ENCODE measurements at regions not wholly inside any gene's neighbourhood (a gene's known extent, or its start where the extent isn't known, plus 50 kb on each side); places are given as distances from the start of the nearest gene placed in this dataset.

DNA sequence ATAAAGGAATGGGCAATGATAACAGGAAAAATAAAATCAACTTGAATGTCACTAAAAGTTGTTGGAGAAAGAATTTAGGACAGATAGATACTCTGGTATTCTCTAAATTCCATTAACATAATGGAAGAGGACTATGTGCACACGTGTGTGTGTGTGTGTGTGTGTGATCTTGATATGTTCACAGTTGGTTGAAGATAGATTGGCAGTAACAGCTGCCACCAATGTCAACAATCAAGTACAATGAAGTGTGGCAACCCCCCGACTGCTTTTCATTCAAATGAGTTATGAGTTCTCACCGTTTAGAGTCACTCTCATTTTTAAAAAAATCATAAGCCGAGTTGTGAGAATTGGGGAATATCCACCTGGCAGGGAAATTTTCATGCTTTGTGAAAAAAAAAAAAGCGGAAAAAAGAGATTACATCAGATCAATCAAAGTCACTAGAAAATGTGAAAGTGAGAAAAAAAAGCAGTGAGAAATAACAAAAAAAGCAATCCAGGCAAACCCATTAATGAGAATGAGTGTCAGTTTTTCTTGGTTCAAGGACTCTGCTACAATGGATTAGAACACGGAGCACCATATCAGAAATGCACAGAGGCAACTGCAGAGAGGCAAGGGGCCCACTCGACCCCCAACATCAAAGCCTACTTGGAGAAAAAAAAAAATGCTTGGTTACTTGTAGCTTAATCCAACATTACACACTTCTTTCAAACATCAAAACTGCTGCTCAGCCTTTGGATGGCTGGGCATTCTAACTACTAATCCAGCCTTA is 414.9 kb upstream of the PITX2 start:
- Histone ChIP-seq H3K27me3 (no peaks in the 10 kb centered on the region), H3K4me1 (no peaks in the 10 kb centered on the region), H3K36me3 (no peaks in the 10 kb centered on the region), H3K27ac (no peak overlapping the region), H3K4me3 (no peak overlapping the region), H3K9me3 (no peaks in the 10 kb centered on the region)
- TF ChIP-seq, protein P1, sequence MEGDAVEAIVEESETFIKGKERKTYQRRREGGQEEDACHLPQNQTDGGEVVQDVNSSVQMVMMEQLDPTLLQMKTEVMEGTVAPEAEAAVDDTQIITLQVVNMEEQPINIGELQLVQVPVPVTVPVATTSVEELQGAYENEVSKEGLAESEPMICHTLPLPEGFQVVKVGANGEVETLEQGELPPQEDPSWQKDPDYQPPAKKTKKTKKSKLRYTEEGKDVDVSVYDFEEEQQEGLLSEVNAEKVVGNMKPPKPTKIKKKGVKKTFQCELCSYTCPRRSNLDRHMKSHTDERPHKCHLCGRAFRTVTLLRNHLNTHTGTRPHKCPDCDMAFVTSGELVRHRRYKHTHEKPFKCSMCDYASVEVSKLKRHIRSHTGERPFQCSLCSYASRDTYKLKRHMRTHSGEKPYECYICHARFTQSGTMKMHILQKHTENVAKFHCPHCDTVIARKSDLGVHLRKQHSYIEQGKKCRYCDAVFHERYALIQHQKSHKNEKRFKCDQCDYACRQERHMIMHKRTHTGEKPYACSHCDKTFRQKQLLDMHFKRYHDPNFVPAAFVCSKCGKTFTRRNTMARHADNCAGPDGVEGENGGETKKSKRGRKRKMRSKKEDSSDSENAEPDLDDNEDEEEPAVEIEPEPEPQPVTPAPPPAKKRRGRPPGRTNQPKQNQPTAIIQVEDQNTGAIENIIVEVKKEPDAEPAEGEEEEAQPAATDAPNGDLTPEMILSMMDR (IDR thresholded peaks at IDR 0.05), result no peak
- no peak for DNase-seq (ENCODE audit: low spot score in 2 of 2)
- intact Hi-C loops (cut with DNase I), result no loop called here

DNA sequence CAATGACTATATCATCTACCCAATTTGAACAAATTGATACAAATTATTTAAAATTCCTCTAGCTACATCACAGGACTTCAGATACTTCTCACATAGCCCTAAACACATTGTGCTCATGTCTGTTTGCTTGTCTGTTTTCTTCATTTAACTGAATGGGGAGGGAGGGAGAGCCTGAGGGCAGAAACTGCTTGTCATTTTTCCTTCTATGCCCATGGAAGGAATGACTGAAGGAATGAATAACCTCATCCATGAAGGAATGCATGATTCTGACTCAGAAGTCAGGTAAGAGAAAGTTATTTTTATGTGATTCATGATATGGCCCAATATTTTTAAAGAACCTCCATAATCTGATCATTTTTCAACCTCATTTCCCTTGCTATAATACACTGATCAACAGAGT is 418.0 kb upstream of the PITX2 start:
- TF ChIP-seq, protein P1 (IDR thresholded peaks at IDR 0.05), result no peak
- Histone ChIP-seq H3K27ac (no peak overlapping the region), H3K27me3 (no peaks in the 10 kb centered on the region), H3K4me1 (no peaks in the 10 kb centered on the region), H3K9me3 (no peaks in the 10 kb centered on the region), H3K36me3 (no peaks in the 10 kb centered on the region), H3K4me3 (no peak overlapping the region)
- DNase-seq (ENCODE audit: low spot score in 2 of 2), result no peak
- intact Hi-C loops (cut with DNase I), result no loop called here

DNA sequence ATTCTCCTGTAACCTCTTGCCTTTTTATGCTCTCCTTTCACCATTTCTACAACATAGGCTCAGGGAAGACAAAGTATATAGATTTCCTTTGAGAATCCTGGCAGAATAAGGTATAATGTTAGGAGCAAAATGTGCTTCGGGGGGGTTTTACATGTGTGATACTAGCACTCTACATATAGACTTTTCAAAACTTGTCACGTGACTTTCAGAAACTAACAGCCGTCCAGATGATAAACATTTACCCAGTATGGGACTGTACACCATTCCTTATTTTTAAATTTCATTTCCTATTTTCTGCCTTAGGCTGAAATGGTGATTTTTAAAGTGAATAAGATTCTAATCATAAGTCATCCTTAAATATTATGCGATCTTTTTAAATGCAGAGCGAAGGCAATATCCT is 420.4 kb upstream of the PITX2 start:
- H3K36me3 ChIP-seq, result no peaks in the 10 kb centered on the region
- H3K4me3 ChIP-seq, result no peak overlapping the region
- TF ChIP-seq, protein P1 (IDR thresholded peaks at IDR 0.05), result no peak
- DNase-seq (ENCODE audit: low spot score in 2 of 2), result no peak
- intact Hi-C loops (cut with DNase I), result no loop called here
- H3K27me3 ChIP-seq, result no peaks in the 10 kb centered on the region
- H3K27ac ChIP-seq, result no peak overlapping the region
- no peaks in the 10 kb centered on the region for H3K4me1 ChIP-seq
- no peaks in the 10 kb centered on the region for H3K9me3 ChIP-seq

DNA sequence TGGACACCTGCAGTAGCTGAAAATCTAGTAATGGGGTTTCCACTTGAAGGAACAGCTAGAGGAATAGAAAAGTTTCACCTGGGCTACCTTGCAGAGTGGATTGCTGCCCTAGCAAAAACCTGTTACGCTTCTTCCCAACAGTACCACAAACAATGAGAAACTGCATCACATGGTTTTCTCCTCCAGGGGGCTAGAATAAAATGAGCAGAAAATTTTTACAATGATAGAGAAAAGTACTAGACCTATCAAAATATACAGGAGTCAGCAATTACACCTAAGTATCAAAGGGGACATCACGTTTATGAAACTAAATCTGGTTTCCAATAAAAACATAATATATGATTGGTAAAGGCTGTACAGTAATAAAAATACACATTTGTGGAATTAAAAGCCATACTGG is 423.1 kb upstream of the PITX2 start:
- Histone ChIP-seq H3K4me1 (no peaks in the 10 kb centered on the region), H3K36me3 (no peaks in the 10 kb centered on the region), H3K27me3 (no peaks in the 10 kb centered on the region), H3K27ac (no peak overlapping the region), H3K4me3 (no peak overlapping the region), H3K9me3 (no peaks in the 10 kb centered on the region)
- DNase-seq (ENCODE audit: low spot score in 2 of 2), result no peak
- TF ChIP-seq, protein P1 (IDR thresholded peaks at IDR 0.05), result no peak
- intact Hi-C loops (cut with DNase I), result no loop called here

DNA sequence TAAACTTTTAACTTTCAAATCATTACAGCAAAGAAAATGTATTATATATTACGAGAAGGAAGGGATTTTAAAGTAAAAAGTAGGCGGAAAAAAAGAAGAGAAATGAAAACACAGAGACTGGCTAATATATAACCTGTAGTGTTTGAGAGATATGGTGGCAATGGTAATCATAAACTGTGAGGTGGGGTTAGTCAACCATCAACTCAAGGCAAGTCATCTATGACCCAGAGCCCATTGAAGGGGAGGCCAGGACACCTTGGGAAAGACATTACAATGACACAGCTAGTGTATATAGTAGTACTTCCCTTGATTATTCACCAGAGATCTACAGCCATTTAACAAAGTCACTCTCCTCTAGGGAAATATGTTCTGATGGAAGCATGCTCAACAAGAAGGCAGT is 423.9 kb upstream of the PITX2 start:
- intact Hi-C loops (cut with DNase I), result no loop called here
- Histone ChIP-seq H3K4me1 (no peaks in the 10 kb centered on the region), H3K36me3 (no peaks in the 10 kb centered on the region), H3K9me3 (no peaks in the 10 kb centered on the region), H3K27me3 (no peaks in the 10 kb centered on the region), H3K27ac (no peak overlapping the region), H3K4me3 (no peak overlapping the region)
- TF ChIP-seq, protein P1 (IDR thresholded peaks at IDR 0.05), result no peak
- DNase-seq (ENCODE audit: low spot score in 2 of 2), result no peak

DNA sequence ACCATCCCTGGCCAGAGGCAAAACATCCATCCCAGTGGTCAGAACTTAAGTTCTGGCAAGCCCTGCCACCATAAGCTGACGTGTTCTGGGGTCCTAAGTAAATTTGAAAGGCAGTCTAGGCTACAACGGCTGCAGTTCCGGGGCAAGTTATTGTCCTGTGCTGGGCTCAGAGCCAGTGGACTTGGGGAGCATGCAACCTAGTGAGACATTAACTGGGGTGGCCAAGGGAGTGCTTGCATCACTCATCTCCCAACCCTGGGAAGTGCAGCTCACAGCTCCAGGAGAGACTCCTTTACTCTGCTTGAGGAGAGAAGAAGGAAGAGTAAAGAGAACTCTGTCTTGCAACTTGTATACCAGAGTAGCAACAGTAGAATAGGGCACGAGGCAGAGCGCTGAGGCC is 425.4 kb upstream of the PITX2 start:
- H3K36me3 ChIP-seq, result no peaks in the 10 kb centered on the region
- TF ChIP-seq, protein P1 (IDR thresholded peaks at IDR 0.05), result no peak
- no peaks in the 10 kb centered on the region for H3K9me3 ChIP-seq
- H3K27ac ChIP-seq, result no peak overlapping the region
- no peaks in the 10 kb centered on the region for H3K4me1 ChIP-seq
- DNase-seq (ENCODE audit: low spot score in 2 of 2), result no peak
- intact Hi-C loops (cut with DNase I), result no loop called here
- no peak overlapping the region for H3K4me3 ChIP-seq
- no peaks in the 10 kb centered on the region for H3K27me3 ChIP-seq
